WTC11 (cell line): ENCODE measurements at regions not wholly inside any gene's neighbourhood (a gene's known extent, or its start where the extent isn't known, plus 50 kb on each side); places are given as distances from the start of the nearest gene placed in this dataset.

Source experiments
- ATAC-seq: fragments of 200-7000 bp; cut with Tn5 transposase; 2 replicates; pipeline ENCODE4 v1.10.0; 2021; ENCODE audit warnings: mild to moderate bottlenecking, moderate library complexity
- CTCF ChIA-PET: fragments of 300-600 bp; sonication (Branson Sonifier 250); formaldehyde crosslinking; loops from one replicate; lab custom pipeline; 2021; ENCODE audit warnings: antibody characterized with exemption; lab: Charles Lee
- POLR2A ChIA-PET: fragments of 350-600 bp; sonication (Branson Sonifier 250); formaldehyde crosslinking; loops from one replicate; lab custom pipeline; 2021; ENCODE audit warnings: antibody characterized with exemption; lab: Charles Lee
- DNase-seq: peaks from one replicate; pipeline ENCODE4 v3.0.0; 2021; ENCODE audit warnings: low spot score
- H3K27ac Mint-ChIP-seq: 2 replicates; pipeline ENCODE4 v1.8.0; 2021; ENCODE audit warnings: mixed read lengths
- H3K27me3 Mint-ChIP-seq: 2 replicates; pipeline ENCODE4 v1.8.0; 2021; ENCODE audit warnings: low read depth, mild to moderate bottlenecking, moderate library complexity, mixed read lengths
- H3K36me3 Mint-ChIP-seq: 2 replicates; pipeline ENCODE4 v1.8.0; 2021; ENCODE audit warnings: mixed read lengths
- H3K4me1 Mint-ChIP-seq: 2 replicates; pipeline ENCODE4 v1.8.0; 2022; ENCODE audit warnings: mixed read lengths
- H3K4me3 Mint-ChIP-seq: 2 replicates; pipeline ENCODE4 v1.8.0; 2021; ENCODE audit warnings: mild to moderate bottlenecking, moderate library complexity, mixed read lengths
- H3K9me3 Mint-ChIP-seq: 2 replicates; pipeline ENCODE4 v1.8.0; 2021; ENCODE audit warnings: mixed read lengths
- CBFB ChIP-seq: sonication (generic); formaldehyde crosslinking; IDR thresholded peaks from 2 replicates; pipeline ENCODE4 v1.8.1; 2022; ENCODE audit warnings: mild to moderate bottlenecking, low read depth, missing genetic modification reagents
- NR1H2 ChIP-seq: sonication (generic); formaldehyde crosslinking; IDR thresholded peaks from 2 replicates; pipeline ENCODE4 v1.9.0; 2021; ENCODE audit warnings: mild to moderate bottlenecking, moderate library complexity, missing genetic modification reagents
- NR2C2 ChIP-seq: sonication (generic); formaldehyde crosslinking; IDR thresholded peaks from 2 replicates; pipeline ENCODE4 v1.8.0; 2022; ENCODE audit warnings: mild to moderate bottlenecking, missing genetic modification reagents
- NR3C1 ChIP-seq: sonication (generic); formaldehyde crosslinking; conservative IDR thresholded peaks from 2 replicates; pipeline ENCODE4 v1.8.1; 2023; ENCODE audit warnings: low read depth, mild to moderate bottlenecking, missing genetic modification reagents
- RELA ChIP-seq: sonication (generic); formaldehyde crosslinking; IDR thresholded peaks from 2 replicates; pipeline ENCODE4 v1.8.1; 2022; ENCODE audit warnings: missing genetic modification reagents, mild to moderate bottlenecking, borderline replicate concordance
- SMAD3 ChIP-seq: sonication (generic); formaldehyde crosslinking; IDR thresholded peaks from 2 replicates; pipeline ENCODE4 v1.8.0; 2022; ENCODE audit warnings: missing genetic modification reagents, mild to moderate bottlenecking, borderline replicate concordance
- TEAD1 ChIP-seq: sonication (generic); formaldehyde crosslinking; IDR thresholded peaks from 2 replicates; pipeline ENCODE4 v1.8.0; 2022; ENCODE audit warnings: mild to moderate bottlenecking, missing genetic modification reagents
- TEAD4 ChIP-seq: sonication (generic); formaldehyde crosslinking; IDR thresholded peaks from 2 replicates; pipeline ENCODE4 v1.8.0; 2022; ENCODE audit warnings: mild to moderate bottlenecking, missing genetic modification reagents
- ZNF416 ChIP-seq: fragments of 250-450 bp; sonication (Bioruptor Pico); IDR thresholded peaks from 2 replicates; pipeline ENCODE4 v1.9.0; 2021; ENCODE audit warnings: mild to moderate bottlenecking, inconsistent platforms
- TF ChIP-seq, protein P1 (sequence below): sonication (generic); formaldehyde crosslinking; IDR thresholded peaks from 2 replicates; pipeline ENCODE4 v1.8.1; 2023; ENCODE audit warnings: mild to moderate bottlenecking, missing genetic modification reagents
- TF ChIP-seq, protein P2 (sequence below): sonication (generic); formaldehyde crosslinking; IDR thresholded peaks from 2 replicates; pipeline ENCODE4 v1.8.1; 2022; ENCODE audit warnings: mild to moderate bottlenecking, missing genetic modification reagents, moderate library complexity, borderline replicate concordance
- TF ChIP-seq, protein P3 (sequence below): fragments of 250-450 bp; sonication (Bioruptor Pico); IDR thresholded peaks from 2 replicates; pipeline ENCODE4 v1.9.0; 2021; ENCODE audit warnings: mild to moderate bottlenecking
- TF ChIP-seq, protein P4 (sequence below): sonication (generic); formaldehyde crosslinking; IDR thresholded peaks from 2 replicates; pipeline ENCODE4 v1.8.0; 2023; ENCODE audit warnings: mild to moderate bottlenecking, missing genetic modification reagents
- TF ChIP-seq, protein P5 (sequence below): sonication (generic); formaldehyde crosslinking; IDR thresholded peaks from 2 replicates; pipeline ENCODE4 v1.8.1; 2022; ENCODE audit warnings: missing genetic modification reagents, borderline replicate concordance
- TF ChIP-seq, protein P6 (sequence below): sonication (generic); formaldehyde crosslinking; IDR thresholded peaks from 2 replicates; pipeline ENCODE4 v1.8.0; 2022; ENCODE audit warnings: missing genetic modification reagents

DNA sequence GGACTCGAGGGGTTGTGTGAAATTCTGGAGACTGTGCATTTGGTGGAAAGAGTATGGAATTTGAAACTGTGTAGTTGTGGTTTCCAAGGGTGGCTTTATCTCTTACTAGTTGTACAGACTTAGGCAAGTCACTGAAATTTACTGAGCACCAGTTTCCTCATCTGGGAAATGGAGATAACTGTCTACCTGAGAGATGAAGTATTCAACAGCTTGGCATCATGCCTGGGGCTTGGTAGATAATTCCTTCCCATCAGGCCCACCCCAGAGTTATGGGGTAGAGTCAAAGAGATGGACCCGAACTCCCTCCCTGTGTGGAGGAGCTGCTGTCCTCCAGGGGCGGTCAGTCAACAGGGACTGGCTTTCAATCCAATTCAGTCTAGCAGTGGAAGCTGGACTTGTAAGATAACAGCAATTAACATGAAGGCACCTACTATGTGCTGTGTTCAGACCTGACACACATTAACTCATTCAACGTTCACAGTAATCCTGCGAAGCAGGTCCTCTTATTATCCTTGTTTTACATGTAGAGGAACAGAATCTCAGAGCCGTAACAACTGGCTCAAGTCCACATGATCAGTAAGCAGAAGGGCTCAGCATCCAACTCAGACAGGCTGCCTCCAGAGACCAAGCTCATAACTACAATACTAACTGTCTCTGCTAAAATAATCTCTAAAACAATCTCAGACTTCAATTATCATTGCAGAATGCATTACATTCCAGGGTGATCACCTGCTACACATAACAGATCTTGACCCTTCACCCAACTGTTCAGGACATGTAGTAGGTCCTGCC is 432.1 kb downstream of the LPIN1 start:
- no peak overlapping the region for H3K4me3 Mint-ChIP-seq
- POLR2A ChIA-PET, result no interaction called here
- DNase-seq (no peak), ATAC-seq (no peak)
- no peak overlapping the region for H3K27ac Mint-ChIP-seq
- TF ChIP-seq CBFB (CRISPR knock-in tag), result no peak
- H3K27me3 Mint-ChIP-seq, result no peaks in the 10 kb centered on the region; the same call in 1 of the 2 replicates
- no peaks in the 10 kb centered on the region for H3K36me3 Mint-ChIP-seq
- CTCF ChIA-PET, result no interaction called here
- H3K4me1 Mint-ChIP-seq, result peaks cover 17% of the 10 kb centered on the region
- peaks cover 8% of the 10 kb centered on the region; the same call in 1 of the 2 replicates for H3K9me3 Mint-ChIP-seq

DNA sequence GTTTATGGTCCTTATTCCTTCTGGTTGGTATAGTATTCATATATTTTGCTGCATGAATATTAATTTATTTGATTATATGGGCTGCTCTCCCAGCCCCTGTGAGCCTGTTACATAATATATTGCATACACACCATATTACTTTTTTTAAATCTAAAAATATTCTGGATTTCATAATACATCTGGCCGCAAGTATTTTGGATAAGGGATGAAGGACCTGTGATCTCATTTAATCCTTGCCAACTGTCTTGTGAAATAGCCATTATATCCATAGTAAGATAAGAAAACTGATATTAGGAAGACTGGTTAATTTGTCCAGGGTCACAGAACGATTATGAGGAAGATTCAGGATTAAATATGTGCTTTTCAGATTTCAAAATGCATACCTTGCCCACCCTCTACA is 433.6 kb downstream of the LPIN1 start:
- no peak overlapping the region for H3K27ac Mint-ChIP-seq
- POLR2A ChIA-PET, result no interaction called here
- ATAC-seq (no peak), DNase-seq (no peak)
- no peak overlapping the region for H3K4me3 Mint-ChIP-seq
- TF ChIP-seq RELA (CRISPR knock-in tag), result no peak
- no peak for TF ChIP-seq NR1H2 (CRISPR knock-in tag)
- CTCF ChIA-PET, result no interaction called here
- H3K27me3 Mint-ChIP-seq, result no peaks in the 10 kb centered on the region; the same call in 1 of the 2 replicates
- H3K9me3 Mint-ChIP-seq, result peaks cover 12% of the 10 kb centered on the region
- H3K36me3 Mint-ChIP-seq, result no peaks in the 10 kb centered on the region
- peaks cover 17% of the 10 kb centered on the region for H3K4me1 Mint-ChIP-seq

DNA sequence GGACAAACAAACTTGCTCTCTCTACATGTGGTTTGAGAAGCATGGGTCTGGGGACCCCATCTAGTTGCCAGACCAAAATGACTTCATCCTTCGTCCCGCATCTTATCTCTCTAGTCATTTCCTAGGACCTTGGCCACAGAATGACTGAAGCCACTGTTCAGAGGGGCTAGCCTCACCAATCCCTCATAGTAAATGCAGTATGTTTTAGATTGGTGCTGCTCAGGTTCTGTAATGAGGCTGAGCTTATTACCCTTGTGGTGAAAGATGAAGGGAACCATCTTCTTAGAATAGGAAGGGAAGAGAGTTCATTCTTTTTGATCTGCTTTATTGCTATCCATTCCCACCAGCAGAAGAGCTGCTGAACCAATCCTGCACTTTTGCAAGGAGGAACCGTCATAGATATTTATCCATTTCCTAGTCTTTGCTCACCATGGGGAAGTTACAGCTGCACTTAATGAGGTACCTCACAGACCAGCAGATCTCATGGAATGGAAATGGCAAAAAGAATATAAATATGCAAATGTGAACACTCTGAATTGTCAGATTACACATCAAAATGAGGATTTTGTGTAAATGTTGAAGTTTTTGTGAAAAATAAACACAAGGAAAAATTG is 436.7 kb downstream of the LPIN1 start:
- 0 out of 2 replicates have a peak, but pooled peaks cover 2% of the 10 kb centered on the region for H3K4me1 Mint-ChIP-seq
- no peaks in the 10 kb centered on the region for H3K27me3 Mint-ChIP-seq
- H3K36me3 Mint-ChIP-seq, result no peaks in the 10 kb centered on the region
- no peak overlapping the region for H3K4me3 Mint-ChIP-seq
- no peak for DNase-seq
- POLR2A ChIA-PET, result no interaction called here
- peaks cover 20% of the 10 kb centered on the region for H3K9me3 Mint-ChIP-seq
- H3K27ac Mint-ChIP-seq, result no peak overlapping the region
- ATAC-seq, result no peak
- CTCF ChIA-PET, result no interaction called here
- TF ChIP-seq, protein P1, sequence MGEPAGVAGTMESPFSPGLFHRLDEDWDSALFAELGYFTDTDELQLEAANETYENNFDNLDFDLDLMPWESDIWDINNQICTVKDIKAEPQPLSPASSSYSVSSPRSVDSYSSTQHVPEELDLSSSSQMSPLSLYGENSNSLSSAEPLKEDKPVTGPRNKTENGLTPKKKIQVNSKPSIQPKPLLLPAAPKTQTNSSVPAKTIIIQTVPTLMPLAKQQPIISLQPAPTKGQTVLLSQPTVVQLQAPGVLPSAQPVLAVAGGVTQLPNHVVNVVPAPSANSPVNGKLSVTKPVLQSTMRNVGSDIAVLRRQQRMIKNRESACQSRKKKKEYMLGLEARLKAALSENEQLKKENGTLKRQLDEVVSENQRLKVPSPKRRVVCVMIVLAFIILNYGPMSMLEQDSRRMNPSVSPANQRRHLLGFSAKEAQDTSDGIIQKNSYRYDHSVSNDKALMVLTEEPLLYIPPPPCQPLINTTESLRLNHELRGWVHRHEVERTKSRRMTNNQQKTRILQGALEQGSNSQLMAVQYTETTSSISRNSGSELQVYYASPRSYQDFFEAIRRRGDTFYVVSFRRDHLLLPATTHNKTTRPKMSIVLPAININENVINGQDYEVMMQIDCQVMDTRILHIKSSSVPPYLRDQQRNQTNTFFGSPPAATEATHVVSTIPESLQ (CRISPR knock-in tag), result no peak
- TF ChIP-seq TEAD4, result no peak
- TF ChIP-seq, protein P2, sequence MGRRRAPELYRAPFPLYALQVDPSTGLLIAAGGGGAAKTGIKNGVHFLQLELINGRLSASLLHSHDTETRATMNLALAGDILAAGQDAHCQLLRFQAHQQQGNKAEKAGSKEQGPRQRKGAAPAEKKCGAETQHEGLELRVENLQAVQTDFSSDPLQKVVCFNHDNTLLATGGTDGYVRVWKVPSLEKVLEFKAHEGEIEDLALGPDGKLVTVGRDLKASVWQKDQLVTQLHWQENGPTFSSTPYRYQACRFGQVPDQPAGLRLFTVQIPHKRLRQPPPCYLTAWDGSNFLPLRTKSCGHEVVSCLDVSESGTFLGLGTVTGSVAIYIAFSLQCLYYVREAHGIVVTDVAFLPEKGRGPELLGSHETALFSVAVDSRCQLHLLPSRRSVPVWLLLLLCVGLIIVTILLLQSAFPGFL, result no peak
- no peak for TF ChIP-seq NR2C2
- no peak for TF ChIP-seq SMAD3 (CRISPR knock-in tag)
- no peak for TF ChIP-seq ZNF416
- TF ChIP-seq, protein P3, sequence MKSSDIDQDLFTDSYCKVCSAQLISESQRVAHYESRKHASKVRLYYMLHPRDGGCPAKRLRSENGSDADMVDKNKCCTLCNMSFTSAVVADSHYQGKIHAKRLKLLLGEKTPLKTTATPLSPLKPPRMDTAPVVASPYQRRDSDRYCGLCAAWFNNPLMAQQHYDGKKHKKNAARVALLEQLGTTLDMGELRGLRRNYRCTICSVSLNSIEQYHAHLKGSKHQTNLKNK (CRISPR knock-in tag), result no peak
- TF ChIP-seq, protein P4, sequence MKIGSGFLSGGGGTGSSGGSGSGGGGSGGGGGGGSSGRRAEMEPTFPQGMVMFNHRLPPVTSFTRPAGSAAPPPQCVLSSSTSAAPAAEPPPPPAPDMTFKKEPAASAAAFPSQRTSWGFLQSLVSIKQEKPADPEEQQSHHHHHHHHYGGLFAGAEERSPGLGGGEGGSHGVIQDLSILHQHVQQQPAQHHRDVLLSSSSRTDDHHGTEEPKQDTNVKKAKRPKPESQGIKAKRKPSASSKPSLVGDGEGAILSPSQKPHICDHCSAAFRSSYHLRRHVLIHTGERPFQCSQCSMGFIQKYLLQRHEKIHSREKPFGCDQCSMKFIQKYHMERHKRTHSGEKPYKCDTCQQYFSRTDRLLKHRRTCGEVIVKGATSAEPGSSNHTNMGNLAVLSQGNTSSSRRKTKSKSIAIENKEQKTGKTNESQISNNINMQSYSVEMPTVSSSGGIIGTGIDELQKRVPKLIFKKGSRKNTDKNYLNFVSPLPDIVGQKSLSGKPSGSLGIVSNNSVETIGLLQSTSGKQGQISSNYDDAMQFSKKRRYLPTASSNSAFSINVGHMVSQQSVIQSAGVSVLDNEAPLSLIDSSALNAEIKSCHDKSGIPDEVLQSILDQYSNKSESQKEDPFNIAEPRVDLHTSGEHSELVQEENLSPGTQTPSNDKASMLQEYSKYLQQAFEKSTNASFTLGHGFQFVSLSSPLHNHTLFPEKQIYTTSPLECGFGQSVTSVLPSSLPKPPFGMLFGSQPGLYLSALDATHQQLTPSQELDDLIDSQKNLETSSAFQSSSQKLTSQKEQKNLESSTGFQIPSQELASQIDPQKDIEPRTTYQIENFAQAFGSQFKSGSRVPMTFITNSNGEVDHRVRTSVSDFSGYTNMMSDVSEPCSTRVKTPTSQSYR (CRISPR knock-in tag), result no peak
- TF ChIP-seq TEAD1 (CRISPR knock-in tag), result no peak
- TF ChIP-seq, protein P5, sequence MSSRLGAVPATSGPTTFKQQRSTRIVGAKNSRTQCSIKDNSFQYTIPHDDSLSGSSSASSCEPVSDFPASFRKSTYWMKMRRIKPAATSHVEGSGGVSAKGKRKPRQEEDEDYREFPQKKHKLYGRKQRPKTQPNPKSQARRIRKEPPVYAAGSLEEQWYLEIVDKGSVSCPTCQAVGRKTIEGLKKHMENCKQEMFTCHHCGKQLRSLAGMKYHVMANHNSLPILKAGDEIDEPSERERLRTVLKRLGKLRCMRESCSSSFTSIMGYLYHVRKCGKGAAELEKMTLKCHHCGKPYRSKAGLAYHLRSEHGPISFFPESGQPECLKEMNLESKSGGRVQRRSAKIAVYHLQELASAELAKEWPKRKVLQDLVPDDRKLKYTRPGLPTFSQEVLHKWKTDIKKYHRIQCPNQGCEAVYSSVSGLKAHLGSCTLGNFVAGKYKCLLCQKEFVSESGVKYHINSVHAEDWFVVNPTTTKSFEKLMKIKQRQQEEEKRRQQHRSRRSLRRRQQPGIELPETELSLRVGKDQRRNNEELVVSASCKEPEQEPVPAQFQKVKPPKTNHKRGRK (CRISPR knock-in tag), result no peak
- TF ChIP-seq, protein P6, sequence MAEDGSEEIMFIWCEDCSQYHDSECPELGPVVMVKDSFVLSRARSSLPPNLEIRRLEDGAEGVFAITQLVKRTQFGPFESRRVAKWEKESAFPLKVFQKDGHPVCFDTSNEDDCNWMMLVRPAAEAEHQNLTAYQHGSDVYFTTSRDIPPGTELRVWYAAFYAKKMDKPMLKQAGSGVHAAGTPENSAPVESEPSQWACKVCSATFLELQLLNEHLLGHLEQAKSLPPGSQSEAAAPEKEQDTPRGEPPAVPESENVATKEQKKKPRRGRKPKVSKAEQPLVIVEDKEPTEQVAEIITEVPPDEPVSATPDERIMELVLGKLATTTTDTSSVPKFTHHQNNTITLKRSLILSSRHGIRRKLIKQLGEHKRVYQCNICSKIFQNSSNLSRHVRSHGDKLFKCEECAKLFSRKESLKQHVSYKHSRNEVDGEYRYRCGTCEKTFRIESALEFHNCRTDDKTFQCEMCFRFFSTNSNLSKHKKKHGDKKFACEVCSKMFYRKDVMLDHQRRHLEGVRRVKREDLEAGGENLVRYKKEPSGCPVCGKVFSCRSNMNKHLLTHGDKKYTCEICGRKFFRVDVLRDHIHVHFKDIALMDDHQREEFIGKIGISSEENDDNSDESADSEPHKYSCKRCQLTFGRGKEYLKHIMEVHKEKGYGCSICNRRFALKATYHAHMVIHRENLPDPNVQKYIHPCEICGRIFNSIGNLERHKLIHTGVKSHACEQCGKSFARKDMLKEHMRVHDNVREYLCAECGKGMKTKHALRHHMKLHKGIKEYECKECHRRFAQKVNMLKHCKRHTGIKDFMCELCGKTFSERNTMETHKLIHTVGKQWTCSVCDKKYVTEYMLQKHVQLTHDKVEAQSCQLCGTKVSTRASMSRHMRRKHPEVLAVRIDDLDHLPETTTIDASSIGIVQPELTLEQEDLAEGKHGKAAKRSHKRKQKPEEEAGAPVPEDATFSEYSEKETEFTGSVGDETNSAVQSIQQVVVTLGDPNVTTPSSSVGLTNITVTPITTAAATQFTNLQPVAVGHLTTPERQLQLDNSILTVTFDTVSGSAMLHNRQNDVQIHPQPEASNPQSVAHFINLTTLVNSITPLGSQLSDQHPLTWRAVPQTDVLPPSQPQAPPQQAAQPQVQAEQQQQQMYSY, result no peak
- TF ChIP-seq NR3C1, result no peak
